Fibroblast of skin of scalp (primary cell): ENCODE measurements at regions not wholly inside any gene's neighbourhood (a gene's known extent, or its start where the extent isn't known, plus 50 kb on each side); places are given as distances from the start of the nearest gene placed in this dataset.

Experiments
- DNase-seq: peaks from one replicate; pipeline ENCODE4 v3.0.0-alpha.2; 2013

DNA sequence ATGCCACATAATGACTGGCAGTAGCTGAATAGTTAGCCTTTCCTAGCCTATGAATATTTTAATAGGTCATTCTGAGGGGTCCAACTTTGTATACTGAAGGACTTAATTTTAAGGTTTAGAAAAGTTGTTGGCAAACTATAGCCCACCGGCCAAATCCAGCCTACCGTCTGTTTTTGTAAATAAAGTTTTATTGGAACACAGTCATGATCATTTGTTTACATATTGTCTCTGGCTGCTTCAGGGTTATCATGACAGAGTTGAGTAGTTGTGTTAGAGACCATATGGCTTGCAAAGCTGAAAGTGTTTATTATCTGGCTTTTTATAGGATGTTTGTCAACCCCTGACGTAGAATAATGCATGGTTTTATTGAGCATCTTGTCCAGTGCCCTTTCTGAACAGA, 73.4 kb downstream of the NTMT2 start:
- no peak for DNase-seq

DNA sequence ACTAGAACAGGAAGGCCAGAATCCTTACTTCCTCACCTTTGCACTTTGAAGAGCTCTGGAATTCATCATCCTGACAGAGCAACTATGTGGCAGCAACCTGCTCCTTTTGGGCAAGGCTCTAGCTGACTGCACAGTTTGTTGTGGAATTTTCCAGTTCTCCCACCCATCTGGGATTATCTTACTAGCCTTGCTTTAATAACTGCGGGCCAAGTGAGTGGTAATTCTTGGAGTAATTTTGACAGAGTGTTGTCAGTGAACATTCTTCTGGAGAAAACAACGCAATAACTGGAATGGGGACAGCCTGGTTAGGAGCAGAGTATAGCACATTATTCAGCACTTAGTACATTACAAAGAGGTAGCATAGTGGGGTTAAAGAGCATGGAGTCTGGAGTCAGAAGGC, 75.3 kb downstream of the NTMT2 start:
- DNase-seq, result peak; percentile 60

DNA sequence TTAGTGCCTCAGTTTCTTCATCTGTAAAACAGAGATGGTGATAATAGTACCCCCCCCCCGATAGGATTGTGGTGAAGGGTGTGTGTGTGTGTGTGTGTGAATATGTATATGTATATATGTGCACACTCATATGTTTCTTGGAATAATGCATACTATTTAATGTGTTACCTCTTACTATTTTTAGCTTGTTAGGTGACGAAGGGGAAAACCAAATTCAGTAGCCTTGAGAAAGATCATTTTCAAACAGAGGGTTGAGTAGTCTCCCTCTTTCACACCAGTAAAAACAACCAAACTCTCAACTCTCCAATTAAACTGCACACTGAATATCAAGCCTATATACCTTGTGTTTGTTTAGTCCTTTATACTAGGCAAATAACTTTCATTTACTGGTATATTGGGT, 75.7 kb downstream of the NTMT2 start:
- no peak for DNase-seq

DNA sequence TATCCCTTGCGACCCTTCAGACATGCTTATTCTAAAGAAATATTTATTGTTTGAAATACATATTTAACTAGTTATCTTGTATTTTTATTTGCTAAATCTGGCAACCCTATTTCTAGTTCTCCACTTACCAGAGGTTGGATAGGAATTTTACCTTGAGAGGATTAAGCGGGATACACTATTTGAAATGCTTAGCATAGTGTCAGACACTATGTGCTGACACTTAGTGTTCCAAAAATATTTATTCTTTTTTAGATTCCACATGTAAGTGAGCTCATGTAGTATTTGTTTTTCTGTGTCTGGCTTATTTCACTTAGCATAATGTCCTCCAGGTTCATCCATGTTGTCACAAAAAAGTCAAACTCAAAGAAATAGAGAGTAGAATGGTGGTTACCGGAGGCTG, 78.7 kb downstream of the NTMT2 start:
- no peak for DNase-seq

DNA sequence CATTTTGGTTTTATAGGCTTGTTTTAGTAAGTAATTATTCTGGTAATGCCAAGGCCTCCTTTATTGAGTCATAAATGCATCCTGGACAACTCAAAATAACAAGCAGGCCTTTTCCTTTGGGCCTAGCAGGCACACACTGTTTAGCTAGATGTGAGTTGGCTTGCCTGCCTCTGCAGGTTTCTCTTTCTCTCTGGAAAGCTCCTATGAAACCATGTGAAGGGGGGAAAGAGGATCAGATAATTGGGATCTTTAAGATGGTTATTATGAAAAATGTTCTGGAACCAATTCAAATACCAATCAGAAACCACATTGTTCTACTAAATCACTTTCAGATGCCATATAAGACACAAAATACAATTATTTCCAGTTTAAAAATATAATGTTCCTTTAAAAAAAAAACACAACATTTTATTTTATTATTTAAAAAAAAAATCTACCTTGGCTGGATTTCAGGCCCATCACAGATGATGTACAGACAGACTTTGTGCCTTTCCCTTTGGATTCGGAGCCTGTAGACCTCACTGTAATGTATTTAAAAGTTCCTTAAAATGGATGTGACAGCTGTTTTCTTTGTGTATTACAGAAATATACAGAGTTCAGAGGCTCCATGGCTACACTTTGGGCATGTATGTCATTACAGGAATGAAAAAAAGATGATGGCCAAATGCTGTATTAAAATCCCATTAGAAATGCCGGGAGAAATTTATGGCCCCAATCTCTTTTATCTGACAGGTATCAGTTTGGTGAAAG, 80.2 kb downstream of the NTMT2 start:
- peak; percentile 85 for DNase-seq

DNA sequence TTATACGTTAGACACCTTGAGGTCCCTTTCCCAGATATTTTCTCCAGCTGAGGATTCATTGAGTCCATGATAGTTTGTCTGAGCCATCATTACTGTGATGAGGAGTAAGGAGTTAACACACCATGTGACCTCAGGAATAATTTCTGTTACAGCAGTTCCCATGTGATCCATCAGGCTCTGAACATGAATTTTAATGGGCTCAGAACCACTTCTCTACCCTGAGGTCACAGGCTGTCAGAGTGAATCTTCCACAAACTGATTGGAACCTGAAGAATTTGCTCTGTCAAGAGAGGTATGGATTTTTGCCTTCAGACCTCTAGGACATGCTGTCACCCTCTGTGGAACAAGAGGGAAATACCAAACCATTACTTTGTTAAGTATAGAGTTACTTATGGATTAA, 81.0 kb downstream of the NTMT2 start:
- no peak for DNase-seq

DNA sequence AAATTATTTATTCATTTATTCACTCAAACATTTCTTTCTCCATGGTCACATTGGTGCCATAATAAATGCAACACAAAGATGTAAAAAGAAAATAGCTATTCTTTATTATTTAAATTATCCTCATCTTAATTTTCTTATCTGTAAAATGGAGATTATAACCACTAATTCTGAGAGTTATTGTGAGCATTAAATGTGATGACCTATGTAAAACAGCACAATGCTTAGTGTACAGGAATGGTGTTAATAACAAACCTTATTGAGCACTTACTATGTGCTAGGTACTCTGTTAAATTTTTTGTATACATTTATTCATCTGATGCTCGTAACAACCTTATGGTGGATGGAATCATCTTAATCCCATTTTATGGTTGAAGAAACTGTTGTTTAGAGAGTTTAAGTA, 84.6 kb downstream of the NTMT2 start:
- DNase-seq, result no peak

DNA sequence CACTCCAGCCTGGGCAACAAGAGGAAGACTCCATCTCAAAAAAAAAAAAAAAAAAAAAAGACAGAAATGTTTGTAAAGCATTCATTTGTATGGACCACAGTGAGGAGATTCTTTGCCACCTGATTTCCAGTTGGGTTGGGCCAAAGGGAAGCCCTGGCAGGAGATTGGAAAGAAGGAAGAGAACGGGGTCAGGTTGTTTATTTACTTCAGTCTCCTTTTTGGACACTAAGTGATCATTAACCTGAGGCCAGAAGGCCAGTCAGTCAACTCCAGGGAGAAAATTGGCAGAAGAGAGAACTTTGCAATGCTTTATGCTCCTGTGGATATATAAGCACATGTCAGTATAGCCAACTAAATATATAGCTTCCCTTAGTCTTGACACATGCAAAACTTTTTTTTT, 85.9 kb downstream of the NTMT2 start:
- DNase-seq, result no peak

DNA sequence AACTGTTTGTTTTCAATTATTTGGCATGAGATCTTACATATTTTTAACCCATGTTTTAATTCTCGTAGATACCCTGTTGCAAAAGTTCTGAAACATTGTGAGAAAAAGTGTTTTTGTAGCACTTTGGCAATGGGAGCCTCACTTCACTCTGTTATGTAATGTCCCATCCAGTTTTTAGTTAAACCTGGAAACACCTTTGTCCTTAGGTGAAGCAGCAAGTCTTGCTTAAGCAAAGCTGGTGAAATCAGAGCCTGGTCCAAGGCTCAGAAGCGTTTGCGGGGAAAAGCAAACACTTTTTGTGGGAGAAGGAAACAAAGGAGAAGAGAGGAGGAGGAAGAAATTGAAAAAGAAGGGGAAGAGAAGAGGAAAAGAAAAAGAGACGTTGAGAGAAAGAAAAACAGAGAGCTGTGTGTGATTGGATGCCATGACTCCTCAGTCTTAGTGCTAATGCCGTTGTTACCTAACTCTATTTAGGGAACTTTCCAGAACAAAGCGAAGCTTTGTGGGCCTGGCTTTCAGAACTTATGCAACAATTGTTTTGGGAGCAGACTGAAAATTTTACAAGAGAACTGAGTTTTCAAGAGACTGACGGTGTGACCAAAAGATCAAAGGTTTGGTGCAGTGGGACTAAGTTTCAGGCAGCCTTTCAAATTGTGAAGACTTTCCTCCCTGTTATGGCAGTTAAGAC, 93.1 kb downstream of the NTMT2 start:
- DNase-seq, result no peak

DNA sequence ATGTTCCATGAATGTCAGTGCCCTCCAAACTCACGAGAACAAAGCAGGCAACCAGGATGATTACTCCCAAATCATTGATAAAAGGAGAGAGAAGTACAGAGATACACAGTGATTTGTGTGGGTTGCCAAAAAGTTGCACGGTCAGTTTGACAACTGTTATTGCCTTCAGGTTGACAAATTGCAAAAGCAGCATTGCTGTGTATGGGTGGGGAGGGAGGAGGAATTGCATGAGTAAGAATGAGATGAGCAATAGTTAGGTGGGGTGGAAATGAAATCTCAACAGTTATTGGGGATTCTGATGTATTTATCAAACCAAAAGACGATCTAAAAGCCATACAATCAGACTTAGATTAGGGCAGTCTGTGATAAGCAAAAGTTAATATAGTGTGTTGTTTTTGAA, 93.7 kb downstream of the NTMT2 start:
- peak; percentile 4 for DNase-seq

DNA sequence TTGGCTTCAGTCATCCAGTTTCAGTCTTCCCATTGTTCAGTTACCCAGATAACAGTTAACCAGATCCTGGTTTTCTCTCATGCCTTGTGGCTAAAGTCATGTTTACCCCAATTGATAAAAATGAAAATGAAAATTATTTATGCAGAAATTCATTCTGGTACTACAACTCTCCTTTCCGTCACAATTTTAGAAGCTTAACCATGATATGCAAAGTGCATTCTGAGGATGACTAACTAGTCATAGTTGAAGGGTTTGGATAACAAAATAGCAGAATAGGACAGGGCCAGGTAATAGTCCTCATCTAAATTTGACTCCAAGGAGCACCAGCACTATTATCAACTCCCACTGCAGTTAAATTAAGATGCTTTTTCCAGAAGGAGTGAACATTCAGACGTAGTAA, 94.7 kb downstream of the NTMT2 start:
- no peak for DNase-seq

DNA sequence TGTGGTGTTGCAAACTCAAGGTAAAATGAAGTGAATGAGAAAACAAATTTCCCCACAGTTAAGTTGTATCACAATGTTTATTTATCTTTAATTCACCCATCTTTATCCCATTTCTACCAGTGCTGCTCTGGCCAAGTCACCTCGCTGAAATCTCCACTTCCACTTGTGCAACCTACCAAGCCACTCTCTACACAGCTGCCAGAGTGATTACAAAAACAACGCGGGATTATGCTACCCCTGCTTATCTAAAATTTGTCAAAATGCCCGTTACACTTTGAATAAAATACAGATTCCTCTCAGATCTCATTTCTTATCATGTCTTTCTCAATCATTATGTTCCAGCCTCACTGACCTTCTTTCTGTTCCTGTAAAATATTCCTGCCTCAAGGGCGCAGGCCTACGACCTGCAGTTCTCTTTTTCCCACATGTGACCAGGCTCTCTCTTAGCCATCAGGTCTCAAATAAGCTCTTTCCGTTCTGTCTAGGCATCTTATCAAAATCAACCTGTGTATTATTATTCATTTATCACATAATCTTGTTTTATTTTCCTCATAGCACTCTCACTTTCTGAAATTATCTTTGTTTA, 95.6 kb downstream of the NTMT2 start:
- DNase-seq, result no peak

DNA sequence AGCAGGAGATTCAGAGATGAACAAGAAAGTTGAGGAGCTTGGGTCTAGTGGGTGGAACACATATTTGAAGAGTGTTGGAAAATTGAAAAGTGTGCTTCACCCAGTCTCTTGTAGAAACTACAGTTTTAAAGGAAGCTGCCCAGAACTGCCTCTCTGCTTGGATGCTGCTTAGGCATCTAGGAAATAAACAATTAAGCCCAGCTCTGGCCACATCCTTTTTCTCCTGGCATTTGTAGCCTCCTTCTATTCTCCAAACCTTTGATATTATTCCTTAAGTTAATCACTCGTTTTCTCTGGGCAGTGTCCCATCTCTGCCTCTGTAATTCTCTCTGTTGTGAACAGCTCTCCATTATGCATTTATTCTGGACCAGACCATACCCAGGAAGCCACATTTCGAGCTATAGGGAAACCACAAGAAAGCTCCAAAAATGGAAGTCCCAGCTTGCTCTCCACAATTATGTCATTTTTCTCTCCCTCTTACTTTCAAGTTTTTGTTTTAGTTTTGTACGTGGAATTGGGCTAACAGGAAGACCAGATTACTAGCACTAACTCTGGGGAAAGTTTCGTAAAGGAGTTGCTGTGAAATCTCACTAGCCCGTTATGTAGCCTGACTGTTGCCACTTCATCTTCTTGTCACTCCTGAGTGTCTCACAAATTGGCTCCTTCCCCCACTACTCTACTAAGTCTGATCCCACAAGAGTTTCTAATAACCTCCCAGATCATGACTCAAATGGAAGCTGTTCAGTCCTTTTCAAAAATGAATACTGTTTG, 102.2 kb downstream of the NTMT2 start:
- DNase-seq, result peak; percentile 27

DNA sequence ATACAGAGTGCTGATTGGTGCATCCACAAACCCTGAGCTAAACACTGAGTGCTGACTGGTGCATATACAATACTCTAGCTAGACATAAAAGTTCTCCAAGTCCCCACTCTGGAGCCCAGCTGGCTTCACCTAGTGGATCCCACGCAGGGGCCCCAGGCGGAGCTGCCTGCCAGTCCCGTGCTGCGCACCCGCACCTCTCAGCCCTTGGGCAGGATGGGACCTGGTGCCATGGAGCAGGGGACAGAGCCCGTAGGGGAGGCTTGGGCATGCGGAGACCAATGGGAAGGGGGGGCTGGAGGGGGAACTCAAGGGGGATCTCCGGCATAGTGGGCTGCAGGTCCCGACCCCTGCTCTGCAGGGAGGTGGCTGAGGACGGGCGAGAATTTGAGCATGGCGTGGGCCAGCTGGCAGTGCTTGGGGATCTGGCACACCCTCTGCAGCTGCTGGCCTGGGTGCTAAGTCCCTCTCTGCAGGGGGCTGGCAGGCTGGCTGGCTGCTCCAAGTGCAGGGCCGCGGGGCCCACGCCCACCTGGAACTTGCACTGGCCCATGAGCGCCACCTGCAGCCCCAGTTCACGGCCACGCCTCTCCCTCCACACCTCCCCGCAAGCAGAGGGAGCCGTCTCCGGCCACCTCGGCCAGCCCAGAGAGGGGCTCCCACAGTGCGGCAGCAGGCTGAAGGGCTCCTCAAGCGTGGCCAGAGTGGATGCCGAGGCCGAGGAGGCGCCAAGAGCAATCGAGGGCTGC, 104.9 kb downstream of the NTMT2 start:
- DNase-seq, result no peak

DNA sequence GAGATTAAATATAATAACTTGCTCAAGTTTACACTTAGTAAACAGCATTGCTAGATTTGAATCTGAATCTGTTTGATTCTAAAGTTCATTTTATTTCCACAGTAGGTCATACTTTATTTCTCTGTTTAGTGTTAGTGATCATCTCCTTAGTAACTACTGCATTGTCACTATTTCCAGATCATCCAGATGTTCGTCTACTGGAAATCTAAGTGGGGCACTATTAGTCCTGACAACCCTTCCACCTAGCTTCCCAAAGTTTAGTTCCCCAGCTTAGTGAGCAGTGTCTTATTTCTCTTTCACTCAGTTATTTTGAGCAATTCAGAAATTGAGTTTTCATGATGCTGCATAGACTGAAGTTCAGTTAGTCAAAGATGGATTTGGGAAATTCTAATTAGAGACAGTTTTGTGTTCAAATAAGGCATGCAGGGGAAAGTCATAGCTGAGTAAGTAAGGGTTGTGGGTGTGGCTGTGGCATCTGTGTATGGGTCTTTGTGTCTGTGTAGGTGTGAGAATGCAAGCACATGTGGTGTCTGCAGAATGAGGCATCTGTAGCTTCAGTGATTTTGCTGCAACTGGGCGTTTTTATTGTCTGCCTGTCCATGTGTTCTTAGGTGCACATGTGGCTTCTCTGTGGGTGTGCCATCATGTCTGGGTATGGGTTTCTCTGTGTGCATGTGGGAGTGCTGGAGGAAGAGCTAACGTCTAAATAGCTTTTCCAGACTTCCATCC, 107.3 kb downstream of the NTMT2 start:
- no peak for DNase-seq

DNA sequence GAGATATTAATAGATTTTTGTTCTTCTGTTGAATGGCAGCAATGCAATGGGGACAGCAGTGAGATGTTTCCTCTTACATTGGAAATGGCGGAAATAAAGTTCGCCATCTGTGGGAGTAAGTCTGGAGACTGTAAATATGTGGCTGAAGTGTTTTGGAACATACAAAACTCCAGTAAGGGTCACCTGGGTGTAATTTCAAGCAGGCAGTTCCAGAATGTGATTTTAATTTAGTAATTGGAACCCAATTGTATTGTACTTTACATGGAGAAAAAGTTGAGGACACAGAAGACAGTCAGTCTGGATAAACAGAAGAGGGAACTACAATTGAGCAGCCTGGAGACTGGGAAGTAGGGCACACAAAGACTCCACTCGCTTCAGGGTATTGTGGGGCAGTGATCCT, 108.6 kb downstream of the NTMT2 start:
- DNase-seq, result no peak

DNA sequence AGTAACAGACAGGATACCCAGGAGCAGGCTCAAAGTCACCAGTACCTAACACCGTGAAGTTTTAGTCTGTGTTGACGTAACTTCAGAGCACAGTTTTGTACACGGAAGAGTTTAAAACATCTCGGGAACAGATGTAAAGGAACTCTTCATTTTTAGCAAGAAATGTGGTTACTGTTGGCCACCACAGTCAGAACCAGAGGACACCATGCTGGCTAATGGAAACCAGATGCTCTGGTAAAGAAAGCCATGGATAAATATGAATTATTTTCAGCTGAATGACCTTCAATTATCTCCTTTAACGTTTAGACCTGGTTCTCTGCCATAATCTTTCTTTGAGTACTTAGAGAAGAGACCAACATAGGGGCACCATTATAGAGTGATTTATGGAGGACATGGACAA, 115.9 kb downstream of the NTMT2 start:
- DNase-seq, result peak; percentile 86

DNA sequence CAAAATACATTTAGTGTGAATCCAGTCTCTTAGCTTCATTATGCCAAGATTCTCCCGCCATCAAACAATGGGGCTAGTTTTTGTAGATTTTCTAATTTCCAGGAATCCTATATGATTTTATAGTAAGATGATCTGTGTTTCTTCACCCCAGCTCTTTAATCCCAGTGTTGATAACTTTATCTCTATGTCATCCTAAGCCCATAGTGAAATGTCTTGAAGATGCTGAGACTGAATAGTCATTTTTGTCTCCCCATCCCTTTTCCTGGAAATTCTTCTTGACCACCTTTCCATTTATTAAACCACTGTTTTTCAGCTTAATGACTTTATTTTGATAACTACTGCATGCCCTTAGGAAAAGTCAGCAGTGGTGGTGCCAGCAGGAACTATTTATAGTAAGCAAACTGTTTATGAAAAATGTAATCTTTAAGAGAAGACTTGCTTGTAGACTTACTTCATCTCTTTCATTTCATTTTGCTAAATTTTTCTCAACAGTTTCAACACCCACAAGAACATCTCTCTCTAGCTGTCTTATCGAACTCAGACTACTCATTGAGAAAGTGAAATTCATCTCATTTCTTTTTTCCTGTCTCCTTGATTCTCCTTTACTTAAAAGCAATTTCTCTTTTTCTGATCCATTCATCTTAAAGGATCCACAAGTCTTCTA, 116.6 kb downstream of the NTMT2 start:
- peak; percentile 54 for DNase-seq

DNA sequence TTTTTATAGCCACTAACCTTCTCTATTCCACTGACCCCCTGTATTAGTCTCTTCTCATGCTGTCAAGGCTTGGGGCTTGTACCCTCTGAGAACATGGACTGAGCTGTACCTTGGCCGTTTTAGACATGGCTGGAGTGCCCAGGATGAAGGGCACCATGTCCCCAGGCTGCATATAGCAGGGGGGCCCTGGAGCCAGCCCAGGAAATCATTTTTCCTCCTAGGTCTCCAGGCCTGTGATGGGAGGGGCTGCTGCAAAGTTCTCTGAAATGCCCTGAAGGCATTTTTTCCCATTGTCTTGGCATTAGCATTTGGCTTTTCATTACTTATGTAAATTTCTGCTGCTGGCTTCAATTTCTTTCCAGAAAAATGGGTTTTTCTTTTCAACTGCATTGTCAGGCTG, 119.5 kb downstream of the NTMT2 start:
- DNase-seq, result no peak

DNA sequence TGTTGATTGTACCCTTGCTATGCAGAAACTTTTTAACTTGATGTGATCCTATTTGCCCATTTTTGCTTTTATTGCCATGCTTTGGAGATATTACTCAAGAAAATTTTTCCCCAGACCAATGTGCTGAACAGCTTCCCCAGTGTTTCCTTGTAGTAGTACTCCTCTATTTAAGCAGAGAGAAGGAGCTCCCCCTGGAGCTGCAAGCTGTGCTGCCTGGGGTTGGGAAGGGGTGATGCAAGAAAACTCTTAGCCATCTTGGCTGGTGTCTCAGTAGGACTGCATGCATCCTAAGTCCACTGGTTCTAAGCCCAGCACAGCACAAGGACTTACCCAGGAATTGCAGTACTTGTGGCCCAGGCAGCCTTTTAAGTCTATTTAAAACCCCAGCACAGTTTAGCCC, 121.6 kb downstream of the NTMT2 start:
- peak; percentile 39 for DNase-seq

DNA sequence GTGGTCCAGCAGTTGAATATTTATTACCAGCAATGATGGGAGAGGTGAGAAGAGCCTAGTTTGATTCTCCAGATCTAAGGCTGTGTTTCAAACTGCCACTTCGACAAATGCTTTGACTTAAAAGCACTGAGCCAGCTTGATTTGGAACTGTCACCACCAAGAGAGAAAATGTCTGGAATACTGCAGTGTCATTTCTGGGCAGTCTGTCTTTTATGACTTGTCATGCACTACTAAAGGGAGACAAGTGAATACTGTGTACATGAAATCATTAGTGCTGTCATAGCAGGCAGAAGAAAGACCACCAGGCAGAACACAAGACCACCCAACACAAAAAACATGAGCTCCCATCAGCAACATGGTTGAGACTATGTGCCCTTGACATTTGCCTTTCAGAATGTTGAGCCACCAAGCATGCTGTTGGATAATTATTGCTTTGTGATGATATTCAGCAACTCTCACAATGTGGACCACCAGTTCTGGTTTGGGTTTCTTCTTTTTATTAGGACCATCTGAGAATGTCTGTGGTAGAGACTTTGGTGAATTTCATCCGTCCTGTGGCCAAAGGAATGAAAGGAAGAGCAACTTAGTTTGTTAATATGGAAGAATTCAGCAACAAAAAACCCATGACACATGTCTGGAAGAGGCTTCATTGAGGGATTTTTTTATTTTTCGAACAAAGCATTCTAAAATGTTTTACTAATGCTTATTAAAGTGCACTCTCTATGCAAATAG, 125.8 kb downstream of the NTMT2 start:
- peak; percentile 51 for DNase-seq
